Thyroid gland (tissue), 4 donors: ENCODE measurements at regions not wholly inside any gene's neighbourhood (a gene's known extent, or its start where the extent isn't known, plus 50 kb on each side); places are given as distances from the start of the nearest gene placed in this dataset.

Source experiments
- DNase-seq, 2 donors: peaks; one replicate each; pipeline ENCODE4 v3.0.0-alpha.2; 2019
- H3K27ac ChIP-seq, 3 donors: fragments of 200-600 bp; sonication (generic); 1 replicate in 2 of 3; 2 replicates in 1 of 3; pipeline ENCODE4 v1.5.1; 2016 to 2019; ENCODE audit warnings: mild to moderate bottlenecking in 1 of 3, moderate library complexity in 1 of 3
- H3K27me3 ChIP-seq: fragments of 200-600 bp; sonication (generic); one replicate; pipeline ENCODE4 v1.5.1; 2019
- H3K36me3 ChIP-seq, 2 donors: fragments of 200-600 bp; sonication (generic); one replicate each; pipeline ENCODE4 v1.5.1; 2016 to 2019
- H3K4me1 ChIP-seq, 2 donors: fragments of 200-600 bp; sonication (generic); one replicate each; pipeline ENCODE4 v1.5.1; 2017 to 2019
- H3K4me3 ChIP-seq, 3 donors: fragments of 200-600 bp; sonication (generic); replicated peaks in 1 of 3; 1 replicate in 2 of 3; 2 replicates in 1 of 3; pipeline ENCODE4 v1.5.1; 2016; ENCODE audit warnings: mild to moderate bottlenecking in 1 of 3
- H3K9me3 ChIP-seq: fragments of 200-600 bp; sonication (generic); one replicate; pipeline ENCODE4 v1.5.1; 2017
- CTCF ChIP-seq, 6 experiments: fragments of 200-600 bp in 3 of 6; fragments of 450-650 bp in 3 of 6; sonication (generic) in 3 of 6; IDR thresholded peaks; one replicate each; pipeline ENCODE4 v1.5.1; 2016 to 2019; ENCODE audit warnings: antibody characterized with exemption in 6 of 6, mild to moderate bottlenecking in 2 of 6, inconsistent platforms in 1 of 6, moderate library complexity in 1 of 6
- POLR2A ChIP-seq, 2 donors: fragments of 450-650 bp; IDR thresholded peaks; one replicate each; pipeline ENCODE4 v1.6.1; 2017; ENCODE audit warnings: antibody characterized with exemption in 2 of 2, mild to moderate bottlenecking in 2 of 2, moderate library complexity in 1 of 2
- WGBS, 2 donors: methylation state at CpG; one replicate each; pipeline ENCODE4 v1.1.5; 2017; 5-methylcytosine and 5-hydroxymethylcytosine counted together
- intact Hi-C: fragments of 100-400 bp; cut with DNase I; formaldehyde crosslinking; loops from one replicate; pipeline ENCODE4 v1.15.1; 2023

DNA sequence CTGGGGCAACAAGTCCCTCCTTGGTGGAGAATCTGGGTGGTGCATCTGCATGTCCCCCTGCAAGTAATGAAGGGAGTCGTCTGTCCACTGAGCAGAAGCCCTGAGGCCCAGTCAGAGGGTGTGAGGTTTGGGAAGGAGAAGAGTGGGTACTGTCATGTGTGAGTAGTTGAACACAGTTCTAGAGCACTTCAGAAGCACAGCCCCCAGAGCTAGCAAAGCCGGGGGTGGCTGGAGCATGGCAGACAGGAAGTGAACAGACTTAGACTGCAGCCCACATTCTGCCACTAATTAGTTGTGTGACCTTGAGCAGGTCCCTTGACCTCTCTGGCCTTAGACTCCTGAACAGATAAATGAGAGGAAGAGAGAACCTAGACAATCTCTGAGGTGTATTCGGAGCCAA is 207.6 kb downstream of the UACA start:
- H3K36me3 ChIP-seq = no peaks in the 10 kb centered on the region
- H3K27me3 ChIP-seq = no peaks in the 10 kb centered on the region
- DNase-seq = no peak
- 75 to 79% methylated on average over 3 of the region's 3 CpGs for WGBS, 2 donors
- intact Hi-C loops = no loop called here
- no peak for TF ChIP-seq CTCF (IDR thresholded peaks at IDR 0.05)
- no peak overlapping the region for H3K27ac ChIP-seq
- H3K4me1 ChIP-seq = no peaks in the 10 kb centered on the region
- H3K4me3 ChIP-seq = no peak overlapping the region
- no peaks in the 10 kb centered on the region for H3K9me3 ChIP-seq

DNA sequence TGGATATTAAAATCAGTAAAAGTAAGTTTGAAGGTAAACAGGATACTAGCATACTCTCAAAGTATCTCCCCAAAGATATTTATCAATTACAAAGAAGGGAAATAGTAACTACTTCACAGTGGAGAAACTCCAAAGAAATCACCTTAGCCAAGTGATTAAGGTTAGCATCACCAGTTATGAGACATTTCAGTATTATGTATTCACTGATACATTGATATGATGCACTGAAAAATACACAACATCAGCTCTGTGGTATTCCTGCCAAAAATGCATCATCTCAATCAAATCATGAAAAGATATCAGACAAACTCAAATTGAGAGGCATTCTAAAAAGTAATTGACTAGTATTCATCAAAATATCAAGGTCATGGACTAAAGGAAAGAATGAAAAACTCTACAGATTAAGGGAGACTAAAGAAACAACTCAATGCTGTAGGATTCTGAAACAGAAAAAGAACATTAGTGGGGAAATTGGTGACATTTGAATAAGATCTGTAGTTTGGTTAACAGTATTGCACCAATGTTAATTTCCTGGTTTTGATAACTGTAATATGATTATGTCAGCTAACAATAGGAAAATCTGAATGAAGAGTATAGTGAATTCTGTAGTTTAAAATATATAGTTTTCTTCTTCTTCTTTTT is 215.4 kb downstream of the UACA start:
- intact Hi-C loops = no loop called here
- DNase-seq = no peak
- TF ChIP-seq CTCF (IDR thresholded peaks at IDR 0.05) (no peak), POLR2A (IDR thresholded peaks at IDR 0.05) (no peak)

GRCh38 chr15:70545526-70545925 is 217.8 kb downstream of the UACA start:
- DNase-seq = no peak
- no peaks in the 10 kb centered on the region for H3K36me3 ChIP-seq
- H3K27me3 ChIP-seq = no peaks in the 10 kb centered on the region
- intact Hi-C loops = no loop called here
- TF ChIP-seq POLR2A (IDR thresholded peaks at IDR 0.05) = no peak
- TF ChIP-seq CTCF (IDR thresholded peaks at IDR 0.05) = no peak
- H3K27ac ChIP-seq = no peak overlapping the region
- H3K4me3 ChIP-seq = no peak overlapping the region
- no peaks in the 10 kb centered on the region for H3K4me1 ChIP-seq
- 91 to 98% methylated on average over 2 of the region's 2 CpGs for WGBS, 2 donors
- no peaks in the 10 kb centered on the region for H3K9me3 ChIP-seq

More for the DNA sequence above, 215.4 kb downstream of the UACA start:
- Histone ChIP-seq H3K27ac (no peak overlapping the region), H3K36me3 (no peaks in the 10 kb centered on the region), H3K9me3 (no peaks in the 10 kb centered on the region), H3K4me3 (no peak overlapping the region), H3K27me3 (no peaks in the 10 kb centered on the region), H3K4me1 (no peaks in the 10 kb centered on the region)

- H3K27me3 ChIP-seq = no peaks in the 10 kb centered on the region
- intact Hi-C loops = no loop called here
- no peak overlapping the region for H3K4me3 ChIP-seq
- 86 to 100% methylated on average over 1 of the region's 1 CpG for WGBS, 2 donors
- H3K9me3 ChIP-seq = no peaks in the 10 kb centered on the region
- no peak for DNase-seq
- H3K4me1 ChIP-seq = no peaks in the 10 kb centered on the region
- no peak overlapping the region for H3K27ac ChIP-seq
- TF ChIP-seq POLR2A (IDR thresholded peaks at IDR 0.05) (no peak), CTCF (IDR thresholded peaks at IDR 0.05) (no peak)
- H3K36me3 ChIP-seq = no peaks in the 10 kb centered on the region
Observed at GRCh38 chr15:70541511-70541910, 221.8 kb downstream of the UACA start.

DNA sequence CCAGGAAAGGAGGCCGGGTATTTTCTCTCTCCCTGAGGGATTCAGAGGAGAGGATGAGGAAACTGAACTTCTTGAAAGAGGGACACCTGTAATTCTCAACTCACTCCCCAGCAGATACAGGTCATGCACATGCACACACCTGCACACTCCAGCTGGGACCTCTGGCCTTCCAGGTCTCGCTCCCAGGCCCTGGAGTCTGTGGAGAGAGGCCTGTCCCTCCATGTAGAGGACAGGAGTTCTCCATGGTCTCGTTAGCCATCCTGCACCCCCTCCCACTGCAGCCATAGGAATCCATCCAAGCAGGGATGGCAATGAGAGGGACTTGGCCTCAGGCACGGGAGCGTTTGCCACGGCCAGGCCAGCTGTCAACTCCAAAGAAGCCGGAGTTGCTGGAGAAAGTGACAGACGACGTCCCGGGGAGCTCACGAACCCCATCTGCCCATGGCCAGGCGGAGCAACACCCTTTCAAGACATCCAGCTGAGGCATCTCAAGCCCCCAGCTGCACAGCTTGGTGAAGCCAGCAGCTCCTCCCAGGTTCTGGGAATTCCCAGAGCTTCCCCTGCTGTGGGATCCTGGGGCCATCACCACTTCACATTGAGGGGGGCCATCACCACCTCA is 223.3 kb downstream of the UACA start:
- intact Hi-C loops = no loop called here
- no peak for DNase-seq
- no peak for TF ChIP-seq CTCF (IDR thresholded peaks at IDR 0.05)
- no peak for TF ChIP-seq POLR2A (IDR thresholded peaks at IDR 0.05)
- no peak overlapping the region for H3K4me3 ChIP-seq
- no peaks in the 10 kb centered on the region for H3K36me3 ChIP-seq
- WGBS, 2 donors = 81 to 92% methylated on average over 5 to 8 of the region's 12 CpGs
- no peak overlapping the region for H3K27ac ChIP-seq
- H3K9me3 ChIP-seq = no peaks in the 10 kb centered on the region
- H3K27me3 ChIP-seq = no peaks in the 10 kb centered on the region
- H3K4me1 ChIP-seq = no peaks in the 10 kb centered on the region
